ENCODE measurements at regions not wholly inside any gene's neighbourhood (a gene's known extent, or its start where the extent isn't known, plus 50 kb on each side); places are given as distances from the start of the nearest gene placed in this dataset.

DNA sequence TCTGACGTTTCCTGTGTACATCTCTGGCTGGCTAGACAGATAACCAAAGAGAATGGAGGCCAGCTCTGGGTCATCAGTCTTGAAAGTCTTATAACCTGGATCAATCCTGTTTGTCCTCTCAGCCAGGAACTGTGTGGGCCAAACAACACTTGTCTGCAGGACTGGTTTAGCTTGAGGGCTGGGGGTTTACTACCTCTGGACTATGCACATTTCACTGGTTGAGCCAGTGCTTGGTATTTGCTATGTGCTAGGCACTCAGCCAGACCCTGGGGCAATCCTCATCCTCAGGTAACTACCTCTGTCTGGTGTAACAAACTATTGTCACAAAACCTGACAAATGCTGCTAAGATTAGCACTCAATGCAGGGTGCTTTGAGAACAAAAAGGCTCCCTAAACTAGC lies 169.7 kb downstream of the HAUS1 start:
- TF ChIP-seq, protein P1, sequence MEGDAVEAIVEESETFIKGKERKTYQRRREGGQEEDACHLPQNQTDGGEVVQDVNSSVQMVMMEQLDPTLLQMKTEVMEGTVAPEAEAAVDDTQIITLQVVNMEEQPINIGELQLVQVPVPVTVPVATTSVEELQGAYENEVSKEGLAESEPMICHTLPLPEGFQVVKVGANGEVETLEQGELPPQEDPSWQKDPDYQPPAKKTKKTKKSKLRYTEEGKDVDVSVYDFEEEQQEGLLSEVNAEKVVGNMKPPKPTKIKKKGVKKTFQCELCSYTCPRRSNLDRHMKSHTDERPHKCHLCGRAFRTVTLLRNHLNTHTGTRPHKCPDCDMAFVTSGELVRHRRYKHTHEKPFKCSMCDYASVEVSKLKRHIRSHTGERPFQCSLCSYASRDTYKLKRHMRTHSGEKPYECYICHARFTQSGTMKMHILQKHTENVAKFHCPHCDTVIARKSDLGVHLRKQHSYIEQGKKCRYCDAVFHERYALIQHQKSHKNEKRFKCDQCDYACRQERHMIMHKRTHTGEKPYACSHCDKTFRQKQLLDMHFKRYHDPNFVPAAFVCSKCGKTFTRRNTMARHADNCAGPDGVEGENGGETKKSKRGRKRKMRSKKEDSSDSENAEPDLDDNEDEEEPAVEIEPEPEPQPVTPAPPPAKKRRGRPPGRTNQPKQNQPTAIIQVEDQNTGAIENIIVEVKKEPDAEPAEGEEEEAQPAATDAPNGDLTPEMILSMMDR (IDR thresholded peaks at IDR 0.05; ENCODE audit: borderline replicate concordance, extremely low read depth, low read length, poor library complexity, severe bottlenecking) = no peak
- no peak for TF ChIP-seq EZH2 (IDR thresholded peaks at IDR 0.05; ENCODE audit: borderline replicate concordance, low read depth, low read length, severe bottlenecking)

Data from DND-41 (cell line).